ENCODE measurements at regions not wholly inside any gene's neighbourhood (a gene's known extent, or its start where the extent isn't known, plus 50 kb on each side); places are given as distances from the start of the nearest gene placed in this dataset.

DNA sequence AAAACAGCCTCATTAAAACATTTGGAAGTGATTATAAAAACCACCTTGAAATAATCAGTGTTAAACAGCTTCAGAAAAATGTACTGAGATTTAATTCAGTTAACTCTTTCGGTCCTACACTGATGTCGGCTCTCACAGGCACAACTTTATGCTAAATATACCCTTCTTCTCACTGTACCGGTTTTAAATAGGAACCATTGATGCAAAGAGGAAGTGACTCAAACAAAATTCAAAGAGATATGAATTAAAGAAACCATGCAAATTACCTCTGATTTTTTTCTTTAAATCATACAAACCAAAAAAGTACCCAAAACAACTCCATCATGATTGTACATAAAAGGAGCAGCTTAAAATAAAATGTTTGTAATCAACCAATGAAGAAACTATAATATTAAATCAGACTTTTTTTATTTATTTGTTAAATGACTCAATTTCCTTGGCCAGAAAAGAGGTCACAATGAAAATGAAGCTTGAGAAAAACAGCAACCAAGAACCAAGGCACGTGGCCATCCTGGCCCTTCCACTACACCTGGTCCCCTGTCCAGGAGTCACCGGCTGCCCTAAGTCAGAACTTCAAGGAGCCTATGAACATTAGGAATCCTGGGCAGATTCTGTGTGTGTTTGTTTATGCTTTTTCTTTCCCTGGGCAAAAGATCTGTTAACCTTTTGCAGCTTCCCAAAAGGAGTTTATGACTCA is 73.0 kb upstream of the CABCOCO1 start:
- H3K9me3 ChIP-seq (ENCODE audit: insufficient read depth, low read length, severe bottlenecking): no peaks in the 10 kb centered on the region
- H3K4me2 ChIP-seq (ENCODE audit: insufficient read depth, low read length): no peak overlapping the region
- no peak overlapping the region for H3K9ac ChIP-seq (ENCODE audit: low read depth, low read length)
- TF ChIP-seq, protein P1, sequence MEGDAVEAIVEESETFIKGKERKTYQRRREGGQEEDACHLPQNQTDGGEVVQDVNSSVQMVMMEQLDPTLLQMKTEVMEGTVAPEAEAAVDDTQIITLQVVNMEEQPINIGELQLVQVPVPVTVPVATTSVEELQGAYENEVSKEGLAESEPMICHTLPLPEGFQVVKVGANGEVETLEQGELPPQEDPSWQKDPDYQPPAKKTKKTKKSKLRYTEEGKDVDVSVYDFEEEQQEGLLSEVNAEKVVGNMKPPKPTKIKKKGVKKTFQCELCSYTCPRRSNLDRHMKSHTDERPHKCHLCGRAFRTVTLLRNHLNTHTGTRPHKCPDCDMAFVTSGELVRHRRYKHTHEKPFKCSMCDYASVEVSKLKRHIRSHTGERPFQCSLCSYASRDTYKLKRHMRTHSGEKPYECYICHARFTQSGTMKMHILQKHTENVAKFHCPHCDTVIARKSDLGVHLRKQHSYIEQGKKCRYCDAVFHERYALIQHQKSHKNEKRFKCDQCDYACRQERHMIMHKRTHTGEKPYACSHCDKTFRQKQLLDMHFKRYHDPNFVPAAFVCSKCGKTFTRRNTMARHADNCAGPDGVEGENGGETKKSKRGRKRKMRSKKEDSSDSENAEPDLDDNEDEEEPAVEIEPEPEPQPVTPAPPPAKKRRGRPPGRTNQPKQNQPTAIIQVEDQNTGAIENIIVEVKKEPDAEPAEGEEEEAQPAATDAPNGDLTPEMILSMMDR (IDR thresholded peaks at IDR 0.05; ENCODE audit: borderline replicate concordance, extremely low read depth, low read length, poor library complexity, severe bottlenecking): no peak
- TF ChIP-seq EZH2 (IDR thresholded peaks at IDR 0.05; ENCODE audit: borderline replicate concordance, low read depth, low read length, severe bottlenecking): no peak
- H3K79me2 ChIP-seq (ENCODE audit: insufficient read depth, low read length): no peaks in the 10 kb centered on the region
- H3K27me3 ChIP-seq (ENCODE audit: insufficient read depth, low read length, poor library complexity): no peaks in the 10 kb centered on the region
- H4K20me1 ChIP-seq (ENCODE audit: insufficient read depth, low read length): no peaks in the 10 kb centered on the region
- no peak overlapping the region for H2AFZ ChIP-seq (ENCODE audit: low read depth, low read length)
- H3K4me1 ChIP-seq (ENCODE audit: insufficient read depth, low read length): no peaks in the 10 kb centered on the region
- no peaks in the 10 kb centered on the region for H3K36me3 ChIP-seq (ENCODE audit: insufficient read depth, low read length)
- ATAC-seq (ENCODE audit: insufficient read depth, low read depth) (no peak), DNase-seq (no peak)
- H3K27ac ChIP-seq (ENCODE audit: low read length): no peak overlapping the region
- H3K4me3 ChIP-seq (ENCODE audit: low read depth in 1 of 2, low read length in 2 of 2): no peak overlapping the region

DNA sequence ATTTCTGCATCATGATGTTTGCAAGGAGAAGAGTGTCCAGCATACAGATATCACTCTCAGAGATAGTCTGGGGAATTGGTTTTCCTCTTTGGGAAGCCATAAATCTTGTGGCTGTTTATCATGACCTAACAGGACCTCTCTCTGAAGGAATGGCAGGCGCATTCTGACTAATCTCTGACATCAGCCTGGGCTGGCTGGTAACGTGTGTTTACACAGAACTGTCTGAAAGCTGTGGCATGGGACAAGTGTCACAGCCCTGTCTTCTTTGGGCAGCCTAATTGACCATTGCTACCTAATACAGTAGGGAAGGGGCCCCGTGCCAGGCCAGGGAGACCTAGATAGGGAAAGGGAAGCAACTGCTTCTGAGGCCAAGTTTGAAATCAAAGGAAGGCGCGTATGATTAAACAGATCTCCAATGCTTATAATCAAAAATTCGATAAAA is 73.9 kb upstream of the CABCOCO1 start:
- H3K9me3 ChIP-seq (ENCODE audit: insufficient read depth, low read length, severe bottlenecking): no peaks in the 10 kb centered on the region
- H3K79me2 ChIP-seq (ENCODE audit: insufficient read depth, low read length): no peaks in the 10 kb centered on the region
- TF ChIP-seq, protein P1 (IDR thresholded peaks at IDR 0.05; ENCODE audit: borderline replicate concordance, extremely low read depth, low read length, poor library complexity, severe bottlenecking): no peak
- TF ChIP-seq EZH2 (IDR thresholded peaks at IDR 0.05; ENCODE audit: borderline replicate concordance, low read depth, low read length, severe bottlenecking): no peak
- DNase-seq (no peak), ATAC-seq (ENCODE audit: insufficient read depth, low read depth) (no peak)
- no peak overlapping the region for H3K27ac ChIP-seq (ENCODE audit: low read length)
- no peaks in the 10 kb centered on the region for H3K4me1 ChIP-seq (ENCODE audit: insufficient read depth, low read length)
- H4K20me1 ChIP-seq (ENCODE audit: insufficient read depth, low read length): no peaks in the 10 kb centered on the region
- H3K4me3 ChIP-seq (ENCODE audit: low read depth in 1 of 2, low read length in 2 of 2): no peak overlapping the region
- H3K27me3 ChIP-seq (ENCODE audit: insufficient read depth, low read length, poor library complexity): no peaks in the 10 kb centered on the region
- H3K9ac ChIP-seq (ENCODE audit: low read depth, low read length): no peak overlapping the region
- no peak overlapping the region for H2AFZ ChIP-seq (ENCODE audit: low read depth, low read length)
- no peaks in the 10 kb centered on the region for H3K36me3 ChIP-seq (ENCODE audit: insufficient read depth, low read length)
- H3K4me2 ChIP-seq (ENCODE audit: insufficient read depth, low read length): no peak overlapping the region

DNA sequence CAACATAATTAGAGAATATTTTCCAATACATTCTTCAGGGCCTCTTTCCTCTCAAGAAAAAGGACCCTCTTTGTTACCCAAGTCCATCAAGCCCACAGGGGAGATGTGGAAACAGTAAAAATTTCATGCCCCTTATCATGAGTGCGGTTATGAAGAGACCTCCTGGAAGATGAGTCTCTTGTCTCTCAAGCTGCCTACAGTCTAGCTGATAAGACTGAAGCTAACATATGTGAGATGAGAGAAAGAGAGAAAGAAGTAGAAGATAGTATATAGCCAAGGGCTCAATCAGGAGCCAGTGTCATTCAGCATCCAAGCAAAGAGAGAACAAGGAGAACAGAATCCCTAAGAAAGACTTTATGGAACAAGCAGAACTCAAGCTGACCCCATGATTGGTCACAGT is 75.9 kb upstream of the CABCOCO1 start:
- H3K79me2 ChIP-seq (ENCODE audit: insufficient read depth, low read length): no peaks in the 10 kb centered on the region
- no peaks in the 10 kb centered on the region for H3K27me3 ChIP-seq (ENCODE audit: insufficient read depth, low read length, poor library complexity)
- no peak overlapping the region for H3K27ac ChIP-seq (ENCODE audit: low read length)
- no peaks in the 10 kb centered on the region for H4K20me1 ChIP-seq (ENCODE audit: insufficient read depth, low read length)
- no peak for TF ChIP-seq EZH2 (IDR thresholded peaks at IDR 0.05; ENCODE audit: borderline replicate concordance, low read depth, low read length, severe bottlenecking)
- TF ChIP-seq, protein P1 (IDR thresholded peaks at IDR 0.05; ENCODE audit: borderline replicate concordance, extremely low read depth, low read length, poor library complexity, severe bottlenecking): no peak
- H3K36me3 ChIP-seq (ENCODE audit: insufficient read depth, low read length): no peaks in the 10 kb centered on the region
- no peak overlapping the region for H3K4me2 ChIP-seq (ENCODE audit: insufficient read depth, low read length)
- H3K9ac ChIP-seq (ENCODE audit: low read depth, low read length): no peak overlapping the region
- H3K4me1 ChIP-seq (ENCODE audit: insufficient read depth, low read length): no peaks in the 10 kb centered on the region
- H3K4me3 ChIP-seq (ENCODE audit: low read depth in 1 of 2, low read length in 2 of 2): no peak overlapping the region
- no peak overlapping the region for H2AFZ ChIP-seq (ENCODE audit: low read depth, low read length)
- ATAC-seq (ENCODE audit: insufficient read depth, low read depth) (no peak), DNase-seq (no peak)
- H3K9me3 ChIP-seq (ENCODE audit: insufficient read depth, low read length, severe bottlenecking): no peaks in the 10 kb centered on the region
